HG03135 (cell line): ENCODE measurements at regions not wholly inside any gene's neighbourhood (a gene's known extent, or its start where the extent isn't known, plus 50 kb on each side); places are given as distances from the start of the nearest gene placed in this dataset.
A peak's percentile ranks its signal among the peaks of the same experiment; 100 is the strongest.

Experiments used
- ATAC-seq: cut with Tn5 transposase; IDR thresholded peaks from one replicate; pipeline ENCODE4 v1.9.1; 2021; ENCODE audit warnings: mild to moderate bottlenecking, moderate library complexity; ENCODE audit not compliant: unreplicated experiment

- ATAC-seq = no peak
Measured at GRCh38 chr13:91111476-91112200, 235.8 kb upstream of the MIR17HG start.

GRCh38 chr13:91112201-91112923 is 235.1 kb upstream of the MIR17HG start:
- no peak for ATAC-seq

GRCh38 chr13:91112924-91113277 is 234.6 kb upstream of the MIR17HG start:
- ATAC-seq = no peak

- no peak for ATAC-seq
Measured at GRCh38 chr13:91115776-91116175, 231.7 kb upstream of the MIR17HG start.

- no peak for ATAC-seq
Measured at GRCh38 chr13:91117351-91117750, 230.1 kb upstream of the MIR17HG start.

GRCh38 chr13:91119643-91120042 is 227.8 kb upstream of the MIR17HG start:
- no peak for ATAC-seq

GRCh38 chr13:91122766-91123165 is 224.7 kb upstream of the MIR17HG start:
- no peak for ATAC-seq

GRCh38 chr13:91123456-91124127 is 223.9 kb upstream of the MIR17HG start:
- no peak for ATAC-seq

GRCh38 chr13:91126806-91127205 is 220.7 kb upstream of the MIR17HG start:
- no peak for ATAC-seq

GRCh38 chr13:91127995-91128394 is 219.5 kb upstream of the MIR17HG start:
- ATAC-seq = no peak

- no peak for ATAC-seq
Measured at GRCh38 chr13:91132381-91132780, 215.1 kb upstream of the MIR17HG start.

- no peak for ATAC-seq
Measured at GRCh38 chr13:91132786-91133185, 214.7 kb upstream of the MIR17HG start.

- peak; percentile 77 for ATAC-seq
Measured at GRCh38 chr13:91133941-91134802, 213.3 kb upstream of the MIR17HG start.

- no peak for ATAC-seq
Measured at GRCh38 chr13:91134803-91135184, 212.7 kb upstream of the MIR17HG start.

GRCh38 chr13:91135376-91135775 is 212.1 kb upstream of the MIR17HG start:
- ATAC-seq = no peak

GRCh38 chr13:91135968-91136367 is 211.5 kb upstream of the MIR17HG start:
- ATAC-seq = no peak

GRCh38 chr13:91136806-91137205 is 210.7 kb upstream of the MIR17HG start:
- ATAC-seq = no peak

- ATAC-seq = no peak
Measured at GRCh38 chr13:91139232-91139631, 208.3 kb upstream of the MIR17HG start.

GRCh38 chr13:91141543-91142061 is 205.9 kb upstream of the MIR17HG start:
- ATAC-seq = no peak

GRCh38 chr13:91142572-91142971 is 204.9 kb upstream of the MIR17HG start:
- no peak for ATAC-seq

GRCh38 chr13:91144054-91144453 is 203.4 kb upstream of the MIR17HG start:
- no peak for ATAC-seq
